ENCODE measurements at regions not wholly inside any gene's neighbourhood (a gene's known extent, or its start where the extent isn't known, plus 50 kb on each side); places are given as distances from the start of the nearest gene placed in this dataset.

- DNase-seq (ENCODE audit: low read depth in 2 of 2, low spot score in 1 of 2): no peak
Observed at GRCh38 chr22:47281126-47282106, 519.0 kb downstream of the TBC1D22A start.

- DNase-seq (ENCODE audit: low read depth in 2 of 2, low spot score in 1 of 2): no peak
Observed at GRCh38 chr22:47280301-47280700, 517.9 kb downstream of the TBC1D22A start.

- no peak for DNase-seq (ENCODE audit: low read depth in 2 of 2, low spot score in 1 of 2)
Observed at GRCh38 chr22:47279746-47280145, 517.3 kb downstream of the TBC1D22A start.

GRCh38 chr22:47279337-47279736, 516.9 kb downstream of the TBC1D22A start:
- DNase-seq (ENCODE audit: low read depth in 2 of 2, low spot score in 1 of 2): no peak

- DNase-seq (ENCODE audit: low read depth in 2 of 2, low spot score in 1 of 2): no peak
Observed at GRCh38 chr22:47278655-47279054, 516.2 kb downstream of the TBC1D22A start.

GRCh38 chr22:47277531-47277930, 515.1 kb downstream of the TBC1D22A start:
- no peak for DNase-seq (ENCODE audit: low read depth in 2 of 2, low spot score in 1 of 2)

- DNase-seq (ENCODE audit: low read depth in 2 of 2, low spot score in 1 of 2): no peak
Observed at GRCh38 chr22:47276991-47277390, 514.5 kb downstream of the TBC1D22A start.

GRCh38 chr22:47276450-47276820, 514.0 kb downstream of the TBC1D22A start:
- DNase-seq (ENCODE audit: low read depth in 2 of 2, low spot score in 1 of 2): no peak

- no peak for DNase-seq (ENCODE audit: low read depth in 2 of 2, low spot score in 1 of 2)
Observed at GRCh38 chr22:47275605-47276449, 513.4 kb downstream of the TBC1D22A start.

- DNase-seq (ENCODE audit: low read depth in 2 of 2, low spot score in 1 of 2): no peak
Observed at GRCh38 chr22:47274196-47274595, 511.7 kb downstream of the TBC1D22A start.

- DNase-seq (ENCODE audit: low read depth in 2 of 2, low spot score in 1 of 2): no peak
Observed at GRCh38 chr22:47270463-47271135, 508.1 kb downstream of the TBC1D22A start.

GRCh38 chr22:47269516-47270088, 507.2 kb downstream of the TBC1D22A start:
- DNase-seq (ENCODE audit: low read depth in 2 of 2, low spot score in 1 of 2): no peak

GRCh38 chr22:47267513-47268282, 505.2 kb downstream of the TBC1D22A start:
- no peak for DNase-seq (ENCODE audit: low read depth in 2 of 2, low spot score in 1 of 2)

GRCh38 chr22:47266329-47266728, 503.9 kb downstream of the TBC1D22A start:
- DNase-seq (ENCODE audit: low read depth in 2 of 2, low spot score in 1 of 2): no peak

- DNase-seq (ENCODE audit: low read depth in 2 of 2, low spot score in 1 of 2): no peak
Observed at GRCh38 chr22:47260551-47260950, 498.1 kb downstream of the TBC1D22A start.

- no peak for DNase-seq (ENCODE audit: low read depth in 2 of 2, low spot score in 1 of 2)
Observed at GRCh38 chr22:47259990-47260389, 497.5 kb downstream of the TBC1D22A start.

- DNase-seq (ENCODE audit: low read depth in 2 of 2, low spot score in 1 of 2): no peak
Observed at GRCh38 chr22:47259049-47259448, 496.6 kb downstream of the TBC1D22A start.

GRCh38 chr22:47257976-47258375, 495.5 kb downstream of the TBC1D22A start:
- no peak for DNase-seq (ENCODE audit: low read depth in 2 of 2, low spot score in 1 of 2)

GRCh38 chr22:47257566-47257965, 495.1 kb downstream of the TBC1D22A start:
- no peak for DNase-seq (ENCODE audit: low read depth in 2 of 2, low spot score in 1 of 2)

GRCh38 chr22:47251911-47252310, 489.5 kb downstream of the TBC1D22A start:
- no peak for DNase-seq (ENCODE audit: low read depth in 2 of 2, low spot score in 1 of 2)

All from stimulated activated CD8-positive, alpha-beta memory T cell treated with anti-CD3 and anti-CD28 coated beads, Interleukin-4, amount 100 ng/mL, for 4 hours (primary cell).